ENCODE measurements at regions not wholly inside any gene's neighbourhood (a gene's known extent, or its start where the extent isn't known, plus 50 kb on each side); places are given as distances from the start of the nearest gene placed in this dataset.

GRCh38 chr15:46258056-46258455 lies 623.2 kb downstream of the SQOR start:
- no peak for TF ChIP-seq CTCF (IDR thresholded peaks at IDR 0.05; ENCODE audit: insufficient read depth, low read length, poor library complexity, severe bottlenecking)
- no peak for TF ChIP-seq EZH2phosphoT487 (conservative IDR thresholded peaks at IDR 0.05; ENCODE audit: low read length)

Data from SU-DHL-6 (cell line).